DMS153 (cell line): ENCODE measurements at regions not wholly inside any gene's neighbourhood (a gene's known extent, or its start where the extent isn't known, plus 50 kb on each side); places are given as distances from the start of the nearest gene placed in this dataset.
"Not testable (repeated sequence)": the region's sequence is repeated elsewhere in the genome, so short reads cannot be mapped to it uniquely, and the experiment has no call there.

Source experiments
- DNase-seq: peaks from one replicate; lab custom pipeline; 2025; lab: John Stamatoyannopoulos, UW

GRCh38 chr20:40893610-40894236 is 134.9 kb upstream of the TOP1 start:
- DNase-seq: no peak

DNA sequence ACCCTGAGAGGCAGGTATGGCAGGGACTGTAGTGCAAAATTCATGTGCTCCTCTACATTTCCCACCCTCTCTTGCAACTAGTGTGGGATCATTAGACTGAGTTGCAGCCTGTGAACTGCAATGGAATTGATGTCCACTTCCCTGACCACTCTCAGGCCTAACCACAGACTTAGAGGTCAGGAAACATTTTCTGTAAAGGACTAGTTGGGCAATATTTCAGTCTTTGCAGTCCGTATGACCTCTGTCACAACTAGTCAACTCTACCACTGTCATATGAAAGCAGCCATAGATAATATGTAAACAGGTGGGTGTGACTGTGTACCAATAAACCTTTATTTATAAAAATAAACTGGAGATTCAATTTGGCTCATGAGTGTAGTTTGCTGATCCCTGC is 134.4 kb upstream of the TOP1 start:
- DNase-seq: no peak

DNA sequence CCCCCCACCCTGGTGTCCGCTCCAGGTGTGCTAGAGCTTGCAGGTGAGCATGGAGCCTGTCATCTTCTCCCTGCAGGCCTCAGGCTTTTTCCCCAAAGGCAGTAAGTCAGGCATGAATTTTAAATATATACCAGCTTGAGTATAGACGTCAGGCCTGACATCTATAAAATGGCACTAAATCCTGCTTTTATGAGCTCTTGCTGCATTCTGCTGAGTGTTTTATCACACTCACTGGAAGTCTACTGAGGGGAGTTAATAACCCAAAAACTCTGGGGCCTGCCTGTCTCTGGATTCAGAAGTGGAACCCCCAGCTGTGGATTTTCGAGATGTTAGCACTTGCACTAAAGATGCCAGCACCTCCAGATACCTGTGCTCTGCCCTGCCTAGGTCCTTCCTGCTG is 133.4 kb upstream of the TOP1 start:
- no peak for DNase-seq

- no peak for DNase-seq
Measured at GRCh38 chr20:40896814-40897700, 131.6 kb upstream of the TOP1 start.

DNA sequence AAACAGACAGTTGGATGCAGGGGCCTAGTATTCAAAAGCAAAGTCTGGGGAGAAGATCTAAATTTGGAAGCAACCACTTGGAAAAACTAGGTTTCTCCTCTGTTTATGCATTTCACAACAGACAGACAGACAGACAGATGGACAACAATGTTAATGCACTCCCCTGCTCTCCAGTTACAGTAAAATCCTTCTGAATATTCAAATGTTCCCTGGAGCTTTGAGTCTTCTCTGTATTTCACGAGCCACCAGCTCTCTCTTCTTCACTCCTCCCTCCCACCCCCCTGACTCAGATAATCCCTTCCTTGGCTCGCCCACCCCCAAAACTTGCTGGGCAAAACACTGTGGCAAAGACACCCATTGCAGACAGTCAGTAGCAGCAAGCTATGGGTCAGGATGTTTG is 129.3 kb upstream of the TOP1 start:
- no peak for DNase-seq

DNA sequence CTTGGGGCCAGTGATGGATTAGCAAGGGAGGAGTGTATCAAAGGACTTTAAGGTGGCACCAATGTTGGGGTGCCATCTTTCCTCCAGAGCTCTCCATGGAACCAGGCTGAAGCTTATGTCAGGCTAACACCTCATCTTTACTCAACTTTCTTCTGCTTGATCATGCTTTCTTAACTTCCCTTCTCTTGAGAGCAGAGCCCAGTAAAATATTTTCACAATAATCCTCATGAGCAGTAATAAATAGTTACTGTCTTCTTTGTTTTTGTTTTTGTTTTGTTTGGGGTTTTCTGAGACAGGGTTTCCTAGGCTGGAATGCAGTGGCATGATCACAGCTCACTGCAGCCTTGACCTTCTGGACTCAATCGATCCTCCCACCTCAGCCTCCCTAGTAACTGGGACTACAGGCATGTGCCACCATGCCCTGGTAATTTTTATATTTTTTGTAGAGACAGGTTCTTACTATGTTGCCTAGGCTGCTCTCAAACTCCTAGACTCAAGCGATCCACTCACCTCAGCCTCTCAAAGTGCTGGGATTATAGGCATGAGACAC is 127.9 kb upstream of the TOP1 start:
- DNase-seq: no peak

- no peak for DNase-seq
Measured at GRCh38 chr20:40902661-40903060, 126.0 kb upstream of the TOP1 start.

GRCh38 chr20:40908309-40908708 is 120.3 kb upstream of the TOP1 start:
- no peak for DNase-seq

GRCh38 chr20:40909489-40909888 is 119.1 kb upstream of the TOP1 start:
- not testable (repeated sequence) for DNase-seq

DNA sequence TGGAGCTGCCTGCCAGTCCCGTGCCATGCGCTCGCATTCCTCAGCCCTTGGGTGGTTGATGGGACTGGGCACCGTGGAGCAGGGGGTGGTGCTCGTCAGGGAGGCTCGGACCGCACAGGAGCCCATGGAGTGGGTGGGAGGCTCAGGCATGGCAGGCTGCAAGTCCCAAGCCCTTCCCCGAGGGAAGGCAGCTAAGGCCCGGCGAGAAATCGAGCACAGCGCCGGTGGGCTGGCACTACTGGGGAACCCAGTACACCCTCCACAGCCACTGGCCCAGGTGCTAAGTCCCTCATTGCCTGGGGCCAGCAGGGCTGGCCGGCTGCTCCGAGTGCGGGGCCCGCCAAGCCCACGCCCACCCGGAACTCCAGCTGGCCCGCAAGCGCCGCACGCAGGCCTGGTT is 118.2 kb upstream of the TOP1 start:
- not testable (repeated sequence) for DNase-seq

DNA sequence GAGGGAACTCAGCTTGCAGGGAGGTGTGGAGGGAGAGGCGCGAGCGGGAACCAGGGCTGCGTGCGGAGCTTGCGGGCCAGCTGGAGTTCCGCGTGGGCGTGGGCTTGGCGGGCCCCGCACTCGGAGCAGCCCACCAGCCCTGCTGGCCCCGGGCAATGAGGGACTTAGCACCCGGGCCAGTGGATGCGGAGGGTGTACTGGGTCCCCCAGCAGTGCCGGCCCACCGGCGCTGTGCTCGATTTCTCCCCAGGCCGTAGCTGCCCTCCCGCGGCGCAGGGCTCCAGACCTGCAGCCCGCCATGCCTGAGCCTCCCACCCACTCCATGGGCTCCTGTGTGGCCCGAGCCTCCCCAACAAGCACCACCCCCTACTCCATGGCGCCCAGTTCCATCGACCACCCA is 117.5 kb upstream of the TOP1 start:
- DNase-seq: not testable (repeated sequence)

DNA sequence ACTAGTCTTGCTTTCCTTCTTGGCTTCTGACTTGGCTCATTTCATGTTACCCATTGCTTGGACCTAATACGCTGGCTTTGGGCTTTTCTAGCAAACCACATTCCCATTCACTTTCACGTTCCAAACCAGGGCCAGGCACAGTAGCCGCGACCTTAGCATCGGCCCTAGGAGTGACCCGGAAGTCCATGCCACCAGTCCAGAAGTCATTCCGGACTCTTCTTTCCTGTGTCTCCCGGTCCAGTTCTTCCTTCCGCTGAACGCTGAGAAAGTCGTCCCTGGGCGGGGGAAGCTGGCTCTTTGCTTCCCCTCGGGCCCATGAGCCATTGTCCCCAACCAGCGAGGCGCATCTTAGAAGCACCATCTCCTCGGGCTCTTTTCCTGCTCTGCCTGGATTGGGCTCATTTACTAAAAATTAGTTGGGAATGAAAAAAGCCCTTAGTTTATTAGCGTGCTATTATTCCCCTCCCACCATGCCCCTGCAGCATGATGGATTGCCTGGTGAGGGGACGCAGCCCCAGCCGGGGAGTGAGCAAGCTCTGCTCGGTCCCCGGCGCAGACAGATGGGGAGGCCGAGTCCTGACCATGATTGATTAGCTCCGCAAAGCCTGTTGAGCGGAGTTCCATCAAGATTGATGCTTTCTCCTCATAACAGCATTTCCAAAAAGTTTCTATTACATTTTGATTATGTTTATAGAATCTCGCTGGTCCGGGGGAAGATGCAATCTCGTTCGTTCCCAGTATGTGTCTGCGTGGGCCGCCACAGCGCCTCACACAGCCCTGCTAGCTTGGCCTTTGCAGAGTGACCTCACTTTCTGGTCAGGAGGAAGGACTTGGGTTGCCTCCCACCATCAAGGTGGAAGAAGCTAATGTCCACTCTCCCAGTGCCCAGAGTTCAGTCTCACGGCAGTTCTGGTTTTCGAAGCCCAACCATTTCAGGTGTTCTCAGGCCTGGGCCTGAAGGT is 115.1 kb upstream of the TOP1 start:
- no peak for DNase-seq

DNA sequence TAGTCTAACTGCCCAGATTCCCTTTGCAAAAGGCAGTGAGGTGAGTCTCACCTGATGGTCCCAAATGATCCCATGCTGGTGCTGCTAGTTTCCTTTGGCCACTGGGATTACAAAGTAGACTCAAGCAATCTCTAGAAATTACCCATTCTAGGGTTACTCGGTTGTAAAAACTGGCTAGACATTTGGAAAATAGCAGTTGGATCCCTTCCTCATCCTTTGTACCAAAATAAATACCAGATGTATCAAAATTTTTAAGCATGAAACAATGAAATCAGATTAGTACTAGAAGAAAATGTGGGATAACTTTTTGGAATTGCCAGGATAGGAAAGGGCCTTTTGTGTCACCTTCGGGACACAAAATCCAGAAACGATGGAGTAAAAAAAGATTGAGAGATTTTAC is 112.9 kb upstream of the TOP1 start:
- DNase-seq: no peak

- no peak for DNase-seq
Measured at GRCh38 chr20:40916276-40916675, 112.3 kb upstream of the TOP1 start.

- DNase-seq: no peak
Measured at GRCh38 chr20:40920291-40920690, 108.3 kb upstream of the TOP1 start.

GRCh38 chr20:40922865-40923264 is 105.8 kb upstream of the TOP1 start:
- no peak for DNase-seq

DNA sequence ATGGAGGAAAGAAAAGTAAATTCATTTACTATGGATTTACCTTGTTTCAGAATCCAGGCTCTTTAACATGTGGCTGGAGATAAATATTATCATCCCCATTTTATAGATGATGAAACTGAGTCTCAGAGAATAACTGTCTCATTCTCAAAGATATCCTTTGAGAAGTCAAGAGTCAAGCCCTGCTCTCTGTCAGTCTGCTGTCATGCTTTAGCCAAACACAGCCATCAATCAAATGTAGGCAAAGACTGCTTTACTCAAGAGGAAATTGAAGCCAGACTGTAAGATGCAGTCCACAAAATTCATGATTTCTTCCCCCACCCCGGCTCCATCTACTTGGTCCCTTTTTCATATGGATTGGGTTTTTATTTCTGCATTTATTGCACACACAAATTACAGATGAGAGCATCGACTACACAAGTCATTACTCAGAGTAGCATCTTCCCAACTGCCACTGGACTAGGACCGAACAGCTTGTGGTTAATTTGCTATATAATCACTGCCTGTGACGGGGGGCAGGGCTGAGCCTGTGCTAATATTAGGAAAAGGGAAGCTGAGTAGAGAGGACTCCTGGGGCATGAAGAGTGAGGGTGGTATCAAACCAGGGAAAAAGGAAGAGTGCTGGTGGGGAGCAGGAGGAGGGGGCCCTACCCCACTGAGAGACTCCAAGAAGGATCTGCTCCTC is 102.7 kb upstream of the TOP1 start:
- no peak for DNase-seq

- no peak for DNase-seq
Measured at GRCh38 chr20:40926928-40927327, 101.7 kb upstream of the TOP1 start.

GRCh38 chr20:40930561-40930960 is 98.1 kb upstream of the TOP1 start:
- DNase-seq: no peak

- DNase-seq: no peak
Measured at GRCh38 chr20:40931410-40932044, 97.1 kb upstream of the TOP1 start.

DNA sequence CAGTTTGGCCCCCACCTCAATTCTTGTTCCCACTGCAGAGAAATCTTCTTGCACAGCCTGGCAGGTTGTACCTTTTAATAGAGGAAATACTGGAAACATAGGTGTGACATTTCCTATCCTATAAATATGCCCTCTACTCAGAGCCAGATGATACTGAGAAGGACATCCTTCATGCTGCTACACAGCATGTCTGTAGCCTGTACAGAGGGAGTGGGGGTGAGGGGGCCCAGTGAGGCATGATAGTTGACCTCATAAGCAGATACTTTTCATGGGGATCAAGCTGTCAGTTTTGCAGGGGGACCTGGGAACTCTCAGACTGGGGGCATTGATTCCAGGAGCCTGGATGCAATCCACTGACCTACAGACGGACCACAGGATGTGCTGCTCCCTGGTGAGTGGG is 96.2 kb upstream of the TOP1 start:
- DNase-seq: no peak
